Lung (tissue), 11 donors: ENCODE measurements at regions not wholly inside any gene's neighbourhood (a gene's known extent, or its start where the extent isn't known, plus 50 kb on each side); places are given as distances from the start of the nearest gene placed in this dataset.

Experiments
- ATAC-seq: fragments of 200-7000 bp; cut with Tn5 transposase; one replicate; pipeline ENCODE4 v1.9.1; 2020; ENCODE audit warnings: moderate number of reproducible peaks; ENCODE audit not compliant: insufficient read depth, low FRiP score
- DNase-seq, 3 donors: peaks; one replicate each; pipeline ENCODE4 v3.0.0-alpha.2; 2013 to 2017
- H3K27ac ChIP-seq, 2 donors: one replicate each; pipeline ENCODE4 v1.5.1; 2013; ENCODE audit warnings: mild to moderate bottlenecking in 2 of 2, moderate library complexity in 2 of 2, control low read depth in 1 of 2, inconsistent platforms in 1 of 2, low read depth in 1 of 2, low read length in 1 of 2
- H3K27me3 ChIP-seq, 3 donors: one replicate each; pipeline ENCODE4 v1.5.1; 2013; ENCODE audit warnings: low read length in 2 of 3; ENCODE audit not compliant: control insufficient read depth in 3 of 3, insufficient read depth in 3 of 3
- H3K36me3 ChIP-seq, 4 donors: one replicate each; pipeline ENCODE4 v1.5.1; 2013; ENCODE audit warnings: low read length in 4 of 4, mild to moderate bottlenecking in 1 of 4, moderate library complexity in 1 of 4; ENCODE audit not compliant: control insufficient read depth in 4 of 4, insufficient read depth in 4 of 4
- H3K4me1 ChIP-seq, 5 donors: one replicate each; pipeline ENCODE4 v1.5.1; 2013; ENCODE audit warnings: low read length in 5 of 5, mild to moderate bottlenecking in 2 of 5, moderate library complexity in 1 of 5; ENCODE audit not compliant: control insufficient read depth in 5 of 5, insufficient read depth in 5 of 5
- H3K4me3 ChIP-seq: one replicate; pipeline ENCODE4 v1.5.1; 2013; ENCODE audit warnings: mild to moderate bottlenecking, control low read depth, moderate library complexity
- H3K9ac ChIP-seq, 2 donors: one replicate each; pipeline ENCODE4 v1.5.1; 2013; ENCODE audit warnings: low read length in 2 of 2, control low read depth in 1 of 2; ENCODE audit not compliant: insufficient read depth in 1 of 2
- H3K9me3 ChIP-seq, 4 donors: one replicate each; pipeline ENCODE4 v1.5.1; 2013; ENCODE audit warnings: low read length in 3 of 4, mild to moderate bottlenecking in 1 of 4, moderate library complexity in 1 of 4; ENCODE audit not compliant: control insufficient read depth in 4 of 4, insufficient read depth in 3 of 4
- WGBS, 2 donors: extraction: QIAGEN DNeasy Blood & Tissue Kit; methylation state at CpG; one replicate each; pipeline ENCODE4 v1.1.7; 2013; 5-methylcytosine and 5-hydroxymethylcytosine counted together
- TF ChIP-seq, protein P1 (sequence below): IDR thresholded peaks from 2 replicates; pipeline ENCODE4 v1.5.1; 2012; ENCODE audit warnings: mild to moderate bottlenecking; ENCODE audit errors: control extremely low read depth, extremely low read depth
- donor health status: control.
- donor health status: control.
- donor health status: Bipolar disorder and iron deficiency.
- donor health status: healthy.
- donor health status: DM: yes; HTN: yes; CAD: no.

DNA sequence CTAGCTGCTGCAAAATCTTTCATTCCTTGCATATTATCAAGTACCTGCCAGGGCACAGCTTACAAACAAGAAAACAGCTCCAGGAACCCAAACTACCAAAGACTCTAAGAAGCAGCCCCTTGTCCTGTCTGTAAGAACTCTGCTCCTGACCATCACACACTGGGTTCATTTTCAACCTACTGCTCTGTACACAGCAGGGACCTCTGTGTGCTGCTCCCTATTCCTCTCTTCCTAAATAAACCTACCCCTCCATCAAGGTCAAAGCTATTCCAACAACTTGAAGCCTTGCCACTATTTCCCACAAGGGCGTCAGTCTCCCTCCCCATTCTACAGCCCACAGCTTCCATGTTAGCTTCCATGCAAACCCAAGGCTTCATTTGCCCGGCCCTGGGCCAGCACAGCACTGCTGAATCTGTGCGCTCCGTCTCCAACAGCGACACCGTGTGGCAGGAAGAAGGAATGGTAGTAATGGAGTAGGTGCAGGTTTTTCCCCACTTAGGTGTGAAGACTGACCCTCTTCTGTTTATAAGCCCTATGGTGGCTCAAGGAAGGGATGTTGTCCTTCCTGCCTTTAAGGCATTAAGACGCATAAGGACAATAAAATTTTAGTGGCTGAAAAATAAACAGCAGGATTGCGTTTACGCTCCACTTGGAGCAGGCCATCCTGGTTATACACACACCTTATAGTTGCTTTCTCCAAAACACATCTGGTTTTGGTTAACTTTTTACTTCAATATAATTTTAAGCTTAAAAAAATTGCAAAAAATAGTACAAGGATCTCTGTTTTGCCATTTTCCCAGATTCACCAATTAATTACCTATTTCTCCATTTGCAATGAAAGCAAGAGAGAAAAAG is 115.2 kb upstream of the NXT1 start:
- Histone ChIP-seq H3K36me3 (no peaks in the 10 kb centered on the region), H3K4me1 (peaks cover 0 to 1% (median 0%) of the 10 kb centered on the region in 5 donors), H3K27ac (no peak overlapping the region), H3K27me3 (no peaks in the 10 kb centered on the region), H3K9ac (no peak overlapping the region), H3K4me3 (no peak overlapping the region), H3K9me3 (peaks cover 0 to 10% (median 0%) of the 10 kb centered on the region in 4 donors)
- peak; percentile 53 to 67 (median 63) for DNase-seq
- TF ChIP-seq, protein P1, sequence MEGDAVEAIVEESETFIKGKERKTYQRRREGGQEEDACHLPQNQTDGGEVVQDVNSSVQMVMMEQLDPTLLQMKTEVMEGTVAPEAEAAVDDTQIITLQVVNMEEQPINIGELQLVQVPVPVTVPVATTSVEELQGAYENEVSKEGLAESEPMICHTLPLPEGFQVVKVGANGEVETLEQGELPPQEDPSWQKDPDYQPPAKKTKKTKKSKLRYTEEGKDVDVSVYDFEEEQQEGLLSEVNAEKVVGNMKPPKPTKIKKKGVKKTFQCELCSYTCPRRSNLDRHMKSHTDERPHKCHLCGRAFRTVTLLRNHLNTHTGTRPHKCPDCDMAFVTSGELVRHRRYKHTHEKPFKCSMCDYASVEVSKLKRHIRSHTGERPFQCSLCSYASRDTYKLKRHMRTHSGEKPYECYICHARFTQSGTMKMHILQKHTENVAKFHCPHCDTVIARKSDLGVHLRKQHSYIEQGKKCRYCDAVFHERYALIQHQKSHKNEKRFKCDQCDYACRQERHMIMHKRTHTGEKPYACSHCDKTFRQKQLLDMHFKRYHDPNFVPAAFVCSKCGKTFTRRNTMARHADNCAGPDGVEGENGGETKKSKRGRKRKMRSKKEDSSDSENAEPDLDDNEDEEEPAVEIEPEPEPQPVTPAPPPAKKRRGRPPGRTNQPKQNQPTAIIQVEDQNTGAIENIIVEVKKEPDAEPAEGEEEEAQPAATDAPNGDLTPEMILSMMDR: peak; percentile 50
- peak; percentile 93 for ATAC-seq
- WGBS, 2 donors: 40% methylated on average over 9 of the region's 9 CpGs

DNA sequence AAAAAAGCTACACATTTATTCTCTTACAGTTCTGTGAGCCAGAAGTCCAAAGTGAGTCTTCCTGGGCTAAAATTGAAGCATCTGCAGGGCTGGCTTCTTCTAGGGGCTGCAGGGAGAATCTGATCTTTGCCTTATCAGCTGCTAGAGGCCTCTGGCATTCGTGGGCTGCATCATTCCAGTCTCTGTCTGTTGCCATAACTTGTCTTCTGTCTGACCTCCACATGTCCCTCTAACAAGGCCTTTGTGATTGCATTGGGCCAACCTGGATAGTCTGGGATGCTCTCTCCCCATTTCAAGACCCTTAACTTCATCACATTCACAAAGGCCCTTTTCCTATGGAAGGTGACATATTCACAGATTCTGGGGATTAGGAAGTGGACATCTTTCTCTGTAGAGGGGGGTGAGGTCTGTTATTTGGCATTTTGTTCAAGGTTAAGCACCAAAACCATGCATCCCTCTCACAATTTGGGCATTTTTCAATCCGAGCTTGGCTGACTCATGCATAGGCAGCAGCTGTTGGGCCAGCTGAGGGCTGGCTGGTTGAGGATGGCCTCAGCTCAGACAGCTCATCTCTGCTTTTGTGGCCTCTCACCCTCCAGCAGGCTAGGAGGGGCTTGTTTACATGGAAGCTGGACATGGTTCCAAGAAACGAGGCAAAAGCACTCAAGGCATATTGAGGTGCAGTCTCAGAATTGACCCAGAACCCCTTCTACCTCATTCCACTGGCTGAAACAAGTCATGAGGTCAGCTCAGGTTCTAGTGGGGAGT is 116.1 kb upstream of the NXT1 start:
- Histone ChIP-seq H3K36me3 (no peaks in the 10 kb centered on the region), H3K27me3 (no peaks in the 10 kb centered on the region), H3K9me3 (peaks cover 0 to 10% (median 0%) of the 10 kb centered on the region in 4 donors), H3K27ac (no peak overlapping the region), H3K4me1 (peaks cover 0 to 1% (median 0%) of the 10 kb centered on the region in 5 donors), H3K4me3 (no peak overlapping the region), H3K9ac (no peak overlapping the region)
- 75 to 78% methylated on average over 3 of the region's 3 CpGs for WGBS, 2 donors
- DNase-seq (no peak), ATAC-seq (peak; percentile 66)
- TF ChIP-seq, protein P1: no peak

DNA sequence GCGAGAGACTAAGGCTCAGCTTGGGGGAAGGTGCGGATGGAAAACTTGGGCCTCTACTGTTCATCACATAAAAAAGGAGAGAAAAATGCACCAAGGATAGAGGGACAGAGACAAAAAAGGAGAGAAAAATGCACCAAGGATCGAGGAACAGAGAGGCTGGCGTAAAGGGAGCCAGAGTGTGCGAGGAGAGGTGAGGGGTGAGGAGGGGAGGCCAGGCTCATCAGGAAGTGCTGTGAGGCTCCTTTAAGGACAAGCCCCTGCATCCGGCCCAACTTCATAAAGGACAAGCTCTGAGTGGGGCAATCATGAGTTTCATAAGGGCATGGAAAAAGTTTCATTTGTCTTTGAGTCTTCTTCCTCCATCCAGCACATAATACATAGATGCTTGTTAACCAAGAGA is 117.2 kb upstream of the NXT1 start:
- no peak for DNase-seq
- 89 to 91% methylated on average over 6 of the region's 6 CpGs for WGBS, 2 donors
- TF ChIP-seq, protein P1: no peak
- H3K9me3 ChIP-seq: peaks cover 0 to 10% (median 0%) of the 10 kb centered on the region in 4 donors
- H3K27ac ChIP-seq: no peak overlapping the region
- H3K27me3 ChIP-seq: no peaks in the 10 kb centered on the region
- no peak overlapping the region for H3K4me3 ChIP-seq
- H3K4me1 ChIP-seq: peaks cover 0 to 1% (median 0%) of the 10 kb centered on the region in 5 donors
- ATAC-seq: no peak
- H3K36me3 ChIP-seq: no peaks in the 10 kb centered on the region
- H3K9ac ChIP-seq: no peak overlapping the region
